GM18909 (cell line): ENCODE measurements at regions not wholly inside any gene's neighbourhood (a gene's known extent, or its start where the extent isn't known, plus 50 kb on each side); places are given as distances from the start of the nearest gene placed in this dataset.

Experiments
- ATAC-seq: cut with Tn5 transposase; IDR thresholded peaks from one replicate; pipeline ENCODE4 v1.9.1; 2021; ENCODE audit warnings: mild to moderate bottlenecking; ENCODE audit not compliant: unreplicated experiment, poor library complexity

DNA sequence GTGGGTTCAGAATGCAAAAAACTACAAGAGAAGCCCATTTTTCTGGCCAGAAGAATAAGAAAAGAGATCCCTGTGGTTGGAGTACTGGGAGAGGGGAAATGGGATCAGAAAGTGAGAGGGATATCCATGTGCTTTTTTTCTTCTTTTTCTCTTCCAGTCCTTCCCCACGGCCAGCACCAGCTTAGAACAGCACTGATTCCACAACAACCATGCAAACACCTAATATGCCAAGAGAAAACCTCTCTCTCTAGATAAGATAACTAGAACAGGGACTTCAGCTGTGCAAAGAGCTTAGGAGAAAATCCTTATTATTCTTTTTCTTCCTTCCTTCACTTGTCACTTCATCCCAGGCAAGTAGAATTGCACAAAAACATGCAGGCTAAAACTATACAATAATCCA lies 83.5 kb downstream of the ELAPOR2 start:
- ATAC-seq: no peak

DNA sequence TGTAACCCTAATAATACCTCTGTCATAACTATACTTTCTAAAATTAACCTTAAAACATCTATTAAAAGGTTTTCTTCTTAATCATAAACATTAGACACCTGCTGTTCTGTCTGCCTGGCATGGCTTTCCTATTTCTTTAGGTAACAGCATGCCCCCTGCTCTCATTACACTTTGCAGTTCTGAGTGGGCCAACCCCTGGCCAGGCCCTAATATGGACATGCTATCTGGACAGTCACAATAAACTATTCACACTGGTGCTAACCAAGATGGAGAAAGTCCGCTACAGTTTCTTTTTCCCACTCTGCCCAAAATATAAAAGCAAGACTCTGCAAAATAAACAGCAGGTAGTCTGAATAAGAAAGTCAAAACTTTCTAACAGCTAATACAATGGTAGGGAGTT lies 84.0 kb downstream of the ELAPOR2 start:
- no peak for ATAC-seq

DNA sequence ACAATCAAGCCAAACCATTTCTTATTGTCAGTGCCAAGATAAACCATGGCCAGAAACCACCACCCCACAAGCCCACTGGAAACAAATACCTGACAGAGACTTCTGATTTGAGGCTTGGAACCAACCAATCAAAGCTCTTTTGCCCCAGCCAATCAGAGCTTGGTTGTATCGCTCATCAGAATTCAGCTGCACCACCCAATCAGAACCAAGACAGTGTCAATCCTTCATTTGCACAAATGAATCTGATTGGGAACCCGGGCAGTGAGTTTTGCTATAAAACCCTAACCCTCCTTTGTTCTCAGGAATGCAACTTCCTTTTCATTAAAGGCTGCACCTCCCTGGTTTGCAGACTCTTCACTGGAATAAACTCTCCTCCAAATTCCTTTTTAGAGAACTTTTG lies 87.4 kb downstream of the ELAPOR2 start:
- no peak for ATAC-seq

DNA sequence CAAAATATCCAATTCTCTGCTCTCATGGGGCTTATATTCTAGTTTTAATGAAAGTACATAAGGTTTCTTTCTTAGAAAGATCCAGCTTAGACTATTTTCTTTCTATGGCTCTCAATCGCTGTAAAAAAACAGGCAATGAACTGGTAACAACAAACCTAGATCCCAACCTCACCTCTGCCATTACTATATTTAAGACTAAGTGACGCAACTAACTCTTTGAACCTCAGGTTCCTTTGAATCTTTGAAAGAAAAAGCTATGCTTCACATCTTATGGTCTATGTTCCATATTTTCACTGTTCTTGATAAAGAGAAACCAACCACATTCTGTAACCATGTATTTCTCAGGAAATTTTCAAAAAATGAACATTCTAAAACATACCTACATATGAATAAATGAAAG lies 88.5 kb downstream of the ELAPOR2 start:
- no peak for ATAC-seq

DNA sequence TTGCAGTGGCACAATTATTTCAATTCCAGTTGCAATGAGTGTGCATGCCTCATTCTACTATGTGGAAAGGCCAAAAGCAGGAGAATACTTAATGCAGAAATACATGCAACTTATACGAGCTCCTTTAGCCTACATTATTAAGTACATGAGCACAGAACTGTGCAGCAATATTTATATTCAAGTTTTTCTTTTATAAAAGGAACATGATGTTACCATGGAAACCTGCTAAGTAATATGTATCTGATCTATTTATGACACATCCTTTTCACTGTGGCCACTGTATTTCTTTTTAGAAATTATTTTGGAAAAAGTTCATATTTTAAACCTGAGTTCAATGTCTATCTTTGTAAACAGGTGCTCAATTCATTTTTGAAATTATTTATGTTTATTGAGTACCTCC lies 88.9 kb downstream of the ELAPOR2 start:
- ATAC-seq: no peak

DNA sequence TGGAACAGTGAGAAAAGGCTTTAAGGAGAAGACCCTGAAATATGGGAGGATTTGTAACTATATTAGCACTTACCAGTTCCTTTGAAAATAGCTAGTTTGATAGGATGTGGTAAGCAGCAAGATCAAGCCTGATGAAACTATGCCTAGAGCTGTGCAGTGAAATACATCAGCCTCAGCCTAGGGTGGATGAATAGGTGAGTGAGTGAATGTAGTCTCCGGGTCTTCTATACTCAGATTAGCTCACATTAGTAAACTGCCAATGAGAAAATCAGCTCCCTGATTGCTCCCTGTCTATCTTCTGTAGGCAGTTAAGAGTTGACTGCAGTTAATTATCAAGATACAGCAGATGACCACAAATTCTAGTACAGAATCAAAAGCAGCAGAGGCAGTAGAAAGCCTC lies 89.6 kb downstream of the ELAPOR2 start:
- no peak for ATAC-seq

DNA sequence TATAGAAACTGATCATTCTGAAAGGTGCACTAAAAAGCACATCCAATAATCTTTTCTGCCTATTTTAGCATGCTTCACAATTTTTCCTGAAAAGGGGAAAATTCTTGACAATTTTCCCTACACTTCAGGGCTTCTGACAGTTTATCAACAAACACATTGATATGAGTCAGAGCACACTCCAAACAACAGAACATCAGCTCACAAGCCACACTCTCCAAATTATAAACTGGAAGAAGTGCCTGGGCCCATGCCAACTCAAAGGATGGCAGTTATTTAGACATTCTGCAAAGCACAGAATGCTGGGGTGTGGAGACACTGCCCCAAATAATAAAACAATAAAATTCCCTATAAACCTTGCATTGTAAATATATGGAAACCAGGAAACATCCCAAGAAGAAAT lies 90.8 kb downstream of the ELAPOR2 start:
- no peak for ATAC-seq

DNA sequence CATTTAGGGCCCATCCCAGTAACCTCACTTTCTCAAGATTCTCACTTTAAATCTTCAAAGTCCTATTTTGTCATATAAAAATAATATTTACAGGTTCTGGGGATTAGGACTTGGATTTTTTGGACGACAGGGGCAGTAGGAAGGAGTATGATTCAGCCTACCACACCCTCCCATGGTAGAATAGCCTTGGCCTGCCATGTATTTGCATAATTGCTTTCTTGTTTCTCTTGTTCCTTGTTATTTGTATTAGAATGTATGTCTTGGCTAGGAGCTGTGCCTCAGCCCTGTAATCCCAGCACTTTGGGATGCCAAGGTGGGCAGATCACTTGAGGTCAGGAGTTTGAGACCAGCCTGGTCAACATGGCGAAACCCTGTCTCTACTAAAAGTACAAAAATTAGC lies 92.5 kb downstream of the ELAPOR2 start:
- peak; percentile 39 for ATAC-seq

DNA sequence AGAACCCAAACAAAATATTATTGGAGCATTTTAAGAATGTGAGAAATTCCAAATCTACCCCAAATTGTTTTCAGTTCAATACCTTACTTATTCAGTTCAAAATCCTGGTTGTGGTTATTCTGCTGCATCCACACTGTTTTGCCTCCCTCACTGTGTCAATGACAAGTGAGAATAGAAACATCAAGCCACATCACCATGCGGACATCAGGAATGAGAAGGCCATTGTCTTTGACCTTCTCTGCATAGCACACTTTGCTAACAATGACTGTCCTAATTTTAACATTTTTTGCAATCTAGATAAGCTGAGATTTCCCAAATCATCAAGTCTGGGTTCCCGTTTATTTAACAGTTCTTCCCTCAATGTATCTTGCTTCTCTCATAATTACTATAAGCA lies 93.7 kb downstream of the ELAPOR2 start:
- ATAC-seq: no peak

DNA sequence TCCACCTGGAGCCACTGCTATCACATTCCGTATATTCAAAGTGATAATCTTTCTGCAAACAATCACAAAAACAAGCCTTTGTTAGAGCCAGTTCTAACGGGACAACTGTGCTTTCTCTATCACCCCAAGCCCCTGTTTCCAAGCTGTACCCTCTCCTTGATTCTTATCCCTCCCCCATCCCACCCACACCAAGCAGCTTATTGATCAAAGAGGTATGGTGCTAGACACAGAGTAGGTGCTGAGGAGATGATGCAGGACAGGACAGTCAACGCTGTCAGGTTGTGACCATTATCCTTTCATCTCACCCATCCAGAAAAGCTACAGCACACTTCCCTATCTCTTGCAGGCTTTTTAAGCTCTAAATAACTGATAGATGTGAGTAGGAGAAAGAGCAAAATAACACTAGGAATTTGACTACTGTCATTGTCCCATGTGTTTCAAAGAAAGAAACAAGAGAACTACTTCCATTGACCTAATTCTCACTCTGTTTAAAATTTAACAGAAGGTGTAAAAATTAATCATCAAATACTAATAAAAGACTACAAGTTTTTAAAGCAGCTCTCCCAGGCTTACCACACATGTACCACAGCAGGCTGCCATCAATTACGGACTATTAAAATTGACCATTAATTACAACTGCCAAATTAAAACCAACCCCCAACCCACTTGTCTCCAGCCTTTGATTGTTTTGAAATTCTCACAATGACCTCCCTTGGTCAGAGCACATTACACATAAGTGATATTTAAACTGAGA lies 94.3 kb downstream of the ELAPOR2 start:
- ATAC-seq: no peak

DNA sequence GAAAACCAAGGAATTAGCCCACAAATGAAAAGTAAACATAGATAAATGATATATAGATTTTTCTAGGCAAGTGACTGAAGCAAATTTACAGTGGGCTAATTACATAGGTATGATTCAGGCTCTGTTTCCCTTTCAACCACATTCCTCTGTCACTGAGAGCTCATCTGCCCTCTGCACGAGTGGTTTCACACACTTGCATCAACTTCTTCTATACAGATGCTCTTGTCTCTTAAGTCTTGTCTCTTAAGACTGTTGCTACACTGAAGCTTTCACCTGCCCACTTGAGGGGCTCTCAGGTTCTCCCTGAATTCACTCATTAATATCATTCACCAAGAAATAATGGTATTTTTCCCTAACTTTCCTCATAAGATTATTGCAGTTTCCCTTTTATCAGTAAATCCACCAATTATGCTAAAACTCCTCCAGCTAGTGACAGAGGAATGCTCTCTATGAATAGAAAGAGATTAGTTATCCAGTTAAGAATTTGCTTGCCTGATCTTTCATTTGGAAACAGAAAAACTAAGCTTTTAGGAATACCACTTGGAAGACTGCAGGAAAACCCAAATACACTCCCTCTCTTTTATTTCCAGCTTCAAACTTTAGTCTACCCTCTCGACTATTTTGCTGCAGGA lies 95.7 kb downstream of the ELAPOR2 start:
- peak; percentile 86 for ATAC-seq

DNA sequence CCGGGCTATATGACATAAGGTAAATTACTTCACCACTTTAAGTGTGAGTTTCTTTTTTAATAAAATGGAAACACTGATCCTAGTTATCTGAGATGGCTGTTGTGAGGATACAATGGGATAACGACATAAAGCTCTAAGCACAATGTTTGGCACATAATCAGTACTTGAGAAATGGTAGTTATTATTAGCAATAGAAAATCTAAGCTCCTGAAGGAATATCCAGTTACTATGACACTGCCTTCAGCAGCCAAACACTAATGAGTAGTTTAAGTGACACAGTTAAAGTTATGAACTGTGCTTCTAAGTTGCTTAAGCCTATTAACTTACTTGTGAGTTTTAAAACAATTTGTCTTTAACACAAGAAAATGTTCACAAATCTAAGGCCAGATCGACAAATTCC lies 96.8 kb downstream of the ELAPOR2 start:
- ATAC-seq: no peak

DNA sequence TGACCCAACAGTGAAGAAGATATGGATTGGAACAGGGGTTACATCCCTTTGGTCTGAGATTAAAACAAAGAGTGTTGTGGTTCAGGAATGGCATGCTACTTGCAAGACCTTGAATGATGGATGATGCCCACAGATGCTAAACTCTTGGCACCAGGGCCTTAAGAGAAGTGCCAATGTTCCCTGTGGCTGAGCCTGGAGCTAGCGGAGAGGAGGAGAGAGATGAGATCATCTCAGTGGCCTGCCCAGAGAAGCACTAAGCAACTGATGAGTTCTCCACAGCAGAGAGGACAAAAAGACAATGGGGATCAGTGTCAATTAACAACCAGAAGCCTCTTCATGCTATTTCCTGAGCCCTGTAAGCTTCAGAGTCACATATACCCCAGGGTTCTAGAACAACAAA lies 97.8 kb downstream of the ELAPOR2 start:
- no peak for ATAC-seq

DNA sequence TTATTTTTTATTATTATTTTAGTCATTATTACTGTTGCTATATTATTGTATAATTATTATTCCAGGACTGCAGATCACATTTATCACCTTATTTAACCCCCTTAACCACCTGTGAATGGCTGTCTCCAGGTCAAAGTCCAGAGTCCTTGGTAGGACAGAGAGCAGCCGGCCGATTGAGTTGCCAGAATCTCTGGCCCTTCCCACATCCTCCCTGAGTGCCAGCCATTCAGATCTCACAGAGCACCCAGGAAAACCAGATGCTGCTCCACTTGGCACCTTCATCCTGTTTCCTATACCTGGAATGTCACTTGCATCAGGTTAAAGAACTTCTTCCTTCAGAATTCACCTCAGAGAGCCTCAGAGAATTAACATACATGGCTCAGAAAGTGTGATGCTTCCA lies 101.1 kb downstream of the ELAPOR2 start:
- no peak for ATAC-seq

DNA sequence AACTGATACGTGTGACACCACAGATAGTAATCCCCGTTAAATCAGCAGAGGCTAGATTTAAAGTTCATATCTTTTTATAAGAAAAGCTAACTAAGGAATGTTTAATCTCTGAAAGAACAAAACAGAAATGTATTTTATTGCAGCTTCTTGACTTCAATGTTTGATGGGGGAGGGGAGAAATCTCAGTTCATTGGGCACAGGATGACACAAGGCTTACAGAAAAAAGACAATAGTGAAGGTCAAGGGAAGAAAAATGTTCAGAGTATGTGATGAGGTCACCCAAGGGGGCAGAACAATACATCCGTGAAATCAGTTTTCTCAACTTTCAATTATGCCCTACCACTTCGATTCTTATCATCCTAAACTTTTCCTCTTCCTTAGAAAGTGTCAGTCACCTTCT lies 102.9 kb downstream of the ELAPOR2 start:
- no peak for ATAC-seq

DNA sequence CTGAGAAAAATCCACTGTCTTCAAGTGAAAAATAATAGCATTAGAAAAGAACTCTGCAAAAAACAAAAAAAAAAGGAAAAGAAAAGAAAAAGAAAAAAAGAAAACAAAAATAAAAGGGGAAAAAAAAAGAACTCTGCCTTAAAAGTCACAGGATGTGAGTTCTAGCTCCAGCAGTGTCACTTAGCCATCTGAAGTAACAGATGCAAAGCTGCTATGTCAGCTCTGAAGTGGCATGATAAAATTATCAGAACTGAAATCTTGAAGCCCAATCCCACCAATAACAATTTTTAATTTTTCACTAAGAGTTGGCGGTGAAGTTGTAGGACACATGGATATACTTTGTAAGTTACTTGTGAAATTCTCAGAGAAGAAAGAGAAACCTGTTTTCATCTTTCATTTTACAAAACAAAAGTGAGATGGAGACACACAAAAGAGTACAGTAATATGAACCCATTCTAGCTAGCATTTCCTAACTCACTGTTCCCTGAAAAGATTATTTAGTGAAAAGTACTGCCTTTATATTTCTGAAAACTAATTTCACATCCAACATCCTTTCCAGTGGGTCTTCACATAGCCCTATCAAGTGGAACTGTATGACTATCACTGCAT lies 103.5 kb downstream of the ELAPOR2 start:
- ATAC-seq: no peak

DNA sequence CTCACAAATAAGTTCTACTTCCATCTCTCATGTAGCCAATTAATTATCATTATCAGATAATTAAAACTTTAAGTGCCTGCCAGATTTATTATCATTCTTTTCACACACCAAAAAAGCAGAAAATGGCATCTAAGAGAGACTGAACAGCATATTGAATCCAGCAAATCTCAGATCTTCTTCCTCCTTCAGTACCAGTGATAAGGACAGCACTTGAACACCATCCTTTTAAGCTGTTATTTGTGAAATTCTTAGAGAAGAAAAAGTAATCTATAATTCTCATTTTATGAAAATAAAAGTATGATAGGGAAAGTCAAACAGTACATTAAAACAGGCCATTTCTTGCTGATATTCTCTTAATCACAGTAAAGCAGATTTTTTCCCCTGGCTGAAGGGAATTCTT lies 104.5 kb downstream of the ELAPOR2 start:
- ATAC-seq: no peak

DNA sequence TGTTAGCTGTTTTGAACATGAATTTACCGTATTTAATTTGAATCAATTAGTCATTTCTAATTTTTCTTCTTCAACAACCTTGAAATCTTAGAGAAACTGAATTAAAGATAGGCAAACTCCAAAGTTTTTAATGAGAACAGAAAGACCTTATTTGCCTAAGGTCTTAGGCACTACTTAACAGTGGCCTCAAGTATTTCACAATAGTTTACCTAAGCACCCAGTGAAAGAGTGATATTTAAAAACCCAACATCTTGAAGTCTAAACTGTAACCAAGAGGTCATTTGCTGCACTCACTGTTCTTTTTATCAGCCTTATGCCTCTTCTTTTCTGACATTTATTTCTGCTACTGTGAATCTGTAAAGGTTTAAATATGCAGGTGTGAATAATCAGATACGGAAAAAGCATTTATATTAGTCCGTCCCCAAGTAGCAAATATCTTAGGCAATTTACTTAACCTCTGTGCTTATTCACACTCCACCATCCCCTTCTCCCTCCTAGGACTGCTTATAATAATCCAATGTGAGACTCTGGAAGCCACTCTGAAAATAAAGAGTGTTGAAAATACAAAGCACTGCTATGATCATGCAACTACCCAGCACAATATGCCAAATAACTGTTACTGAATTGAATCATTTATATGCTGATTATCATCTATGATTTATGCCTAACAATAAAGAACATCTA lies 105.7 kb downstream of the ELAPOR2 start:
- ATAC-seq: no peak

DNA sequence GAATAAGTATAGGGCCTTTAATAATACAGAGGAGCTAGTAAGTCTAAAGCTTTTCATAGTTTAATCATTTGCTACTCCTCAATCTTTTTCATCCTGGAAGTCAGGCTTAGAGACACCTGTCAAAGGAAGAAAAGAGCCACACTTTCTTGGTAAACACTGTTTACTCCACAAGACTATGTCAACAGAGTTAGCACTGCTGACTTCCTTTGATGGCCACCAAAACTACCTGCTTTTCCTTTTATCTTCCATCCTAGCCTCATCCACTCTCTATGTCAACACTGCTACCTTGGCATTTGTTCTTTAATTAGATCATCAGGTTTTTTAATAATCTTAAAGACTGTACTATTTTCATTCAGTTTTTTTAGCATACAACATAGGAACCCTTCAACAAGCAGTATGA lies 106.2 kb downstream of the ELAPOR2 start:
- no peak for ATAC-seq

DNA sequence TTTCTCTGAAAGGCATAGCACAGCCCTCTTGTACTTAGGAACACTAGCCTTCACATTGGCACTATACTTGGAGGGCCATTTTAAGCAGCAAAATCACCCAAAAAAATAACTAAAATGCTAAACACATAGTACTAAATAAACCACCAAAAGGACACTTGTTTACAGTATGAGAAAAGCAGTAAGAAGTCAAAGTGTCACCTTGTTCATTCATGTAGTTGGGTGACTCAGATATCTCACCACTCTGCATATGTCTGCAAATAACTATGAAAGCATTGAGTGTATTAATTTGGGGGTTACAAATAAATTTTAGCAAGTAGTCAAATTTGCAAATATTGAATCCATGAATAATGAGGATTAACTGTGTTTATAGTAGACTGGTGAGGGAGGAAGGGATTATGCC lies 107.6 kb downstream of the ELAPOR2 start:
- no peak for ATAC-seq

DNA sequence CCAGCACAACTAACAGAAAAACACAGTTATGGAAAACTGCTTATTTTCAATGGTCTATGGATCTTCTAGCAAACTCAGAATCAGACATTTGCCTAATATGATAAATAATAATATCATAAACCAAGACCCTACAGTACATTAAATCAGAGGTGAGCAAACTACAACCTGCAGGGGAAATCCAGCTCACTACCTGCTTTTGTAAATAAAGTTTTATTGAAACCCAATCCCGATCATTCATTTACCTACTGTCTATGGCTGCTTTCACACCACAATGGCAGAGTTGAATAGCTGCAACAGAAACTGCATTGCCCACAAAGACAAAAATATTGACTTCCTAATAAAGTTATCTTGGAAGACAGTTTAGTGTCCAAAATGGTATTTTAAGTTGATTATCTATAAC lies 108.5 kb downstream of the ELAPOR2 start:
- no peak for ATAC-seq
